Fibroblast of upper back skin (primary cell): ENCODE measurements at regions not wholly inside any gene's neighbourhood (a gene's known extent, or its start where the extent isn't known, plus 50 kb on each side); places are given as distances from the start of the nearest gene placed in this dataset.
A peak's percentile ranks its signal among the peaks of the same experiment; 100 is the strongest.

Experiments used
- DNase-seq: peaks from one replicate; pipeline ENCODE4 v3.0.0-alpha.2; 2013

- DNase-seq: no peak
Observed at GRCh38 chr11:76276046-76276780, 69.9 kb upstream of the WNT11 start.

- no peak for DNase-seq
Observed at GRCh38 chr11:76275446-76275845, 69.1 kb upstream of the WNT11 start.

- no peak for DNase-seq
Observed at GRCh38 chr11:76271068-76271467, 64.8 kb upstream of the WNT11 start.

GRCh38 chr11:76270389-76270788 lies 64.1 kb upstream of the WNT11 start:
- no peak for DNase-seq

GRCh38 chr11:76269661-76270261 lies 63.5 kb upstream of the WNT11 start:
- no peak for DNase-seq

- no peak for DNase-seq
Observed at GRCh38 chr11:76269247-76269646, 62.9 kb upstream of the WNT11 start.

GRCh38 chr11:76268498-76268897 lies 62.2 kb upstream of the WNT11 start:
- no peak for DNase-seq

- DNase-seq: peak; percentile 63
Observed at GRCh38 chr11:76267556-76267955, 61.3 kb upstream of the WNT11 start.

- DNase-seq: peak; percentile 49
Observed at GRCh38 chr11:76266286-76267100, 60.2 kb upstream of the WNT11 start.

GRCh38 chr11:76265771-76266241 lies 59.5 kb upstream of the WNT11 start:
- DNase-seq: no peak

GRCh38 chr11:76263657-76264056 lies 57.4 kb upstream of the WNT11 start:
- no peak for DNase-seq

GRCh38 chr11:76263166-76263565 lies 56.9 kb upstream of the WNT11 start:
- no peak for DNase-seq

- no peak for DNase-seq
Observed at GRCh38 chr11:76260296-76260925, 54.1 kb upstream of the WNT11 start.

- DNase-seq: no peak
Observed at GRCh38 chr11:76259299-76259908, 53.1 kb upstream of the WNT11 start.

GRCh38 chr11:76257074-76257719 lies 50.9 kb upstream of the WNT11 start:
- no peak for DNase-seq

GRCh38 chr11:76256448-76256847 lies 50.1 kb upstream of the WNT11 start:
- no peak for DNase-seq
